ENCODE measurements at regions not wholly inside any gene's neighbourhood (a gene's known extent, or its start where the extent isn't known, plus 50 kb on each side); places are given as distances from the start of the nearest gene placed in this dataset.

GRCh38 chr7:131620673-131621609 lies 64.5 kb upstream of the PODXL start:
- DNase-seq = peak in 1 of 42 donors; percentile 13
- intact Hi-C loops (cut with DNase I) = no loop called here

DNA sequence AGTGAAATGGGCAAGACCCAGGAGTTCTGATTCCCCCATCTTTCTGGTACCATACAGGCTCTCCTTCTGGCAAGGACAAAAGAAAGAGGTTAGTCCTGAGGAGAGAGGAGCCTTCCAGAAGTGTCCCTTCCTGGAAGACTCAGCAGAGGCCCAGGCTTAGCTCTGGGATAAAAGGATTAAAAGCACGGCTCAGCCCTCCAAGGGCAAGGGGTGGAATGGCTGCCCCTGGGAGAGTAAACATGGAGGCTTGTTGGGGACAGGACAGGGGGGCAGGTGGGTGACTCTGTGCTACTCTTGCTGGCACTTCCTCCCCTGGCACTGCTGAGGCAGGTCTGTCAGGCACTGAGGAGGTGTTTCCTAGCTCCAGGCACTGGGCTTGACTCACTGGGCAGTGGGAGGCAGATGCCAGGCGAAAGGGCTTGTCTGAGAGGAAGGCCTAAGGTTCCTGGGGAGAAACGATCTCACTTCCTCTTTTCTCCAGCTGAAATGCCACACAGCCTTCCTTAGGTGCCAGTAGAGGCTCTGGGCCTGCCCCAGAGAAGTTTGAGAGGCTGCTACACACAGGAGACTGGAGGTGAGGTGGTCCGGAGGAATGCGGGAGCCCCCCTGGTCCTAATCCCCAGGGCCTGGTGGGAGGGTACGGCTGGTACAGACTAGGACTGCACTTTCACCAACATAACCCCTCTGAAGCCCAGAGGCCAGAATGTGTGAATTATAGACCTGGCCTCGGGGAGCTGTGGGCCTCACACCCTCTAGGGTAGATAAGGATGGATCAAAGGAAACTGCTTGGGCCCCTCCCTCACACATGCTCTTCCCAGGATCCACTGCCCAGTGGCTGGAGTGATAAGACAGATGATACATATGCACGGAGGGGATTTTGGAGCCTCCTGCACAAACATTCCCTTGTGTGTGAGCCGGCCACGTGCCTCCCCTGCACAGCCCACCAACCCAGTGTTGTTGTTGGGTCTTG lies 63.2 kb upstream of the PODXL start:
- intact Hi-C loops (cut with DNase I) = no loop called here
- no peak for DNase-seq

- DNase-seq = no peak
- intact Hi-C loops (cut with DNase I) = no loop called here
These were observed 62.0 kb upstream of the PODXL start for GRCh38 chr7:131618391-131618790.

DNA sequence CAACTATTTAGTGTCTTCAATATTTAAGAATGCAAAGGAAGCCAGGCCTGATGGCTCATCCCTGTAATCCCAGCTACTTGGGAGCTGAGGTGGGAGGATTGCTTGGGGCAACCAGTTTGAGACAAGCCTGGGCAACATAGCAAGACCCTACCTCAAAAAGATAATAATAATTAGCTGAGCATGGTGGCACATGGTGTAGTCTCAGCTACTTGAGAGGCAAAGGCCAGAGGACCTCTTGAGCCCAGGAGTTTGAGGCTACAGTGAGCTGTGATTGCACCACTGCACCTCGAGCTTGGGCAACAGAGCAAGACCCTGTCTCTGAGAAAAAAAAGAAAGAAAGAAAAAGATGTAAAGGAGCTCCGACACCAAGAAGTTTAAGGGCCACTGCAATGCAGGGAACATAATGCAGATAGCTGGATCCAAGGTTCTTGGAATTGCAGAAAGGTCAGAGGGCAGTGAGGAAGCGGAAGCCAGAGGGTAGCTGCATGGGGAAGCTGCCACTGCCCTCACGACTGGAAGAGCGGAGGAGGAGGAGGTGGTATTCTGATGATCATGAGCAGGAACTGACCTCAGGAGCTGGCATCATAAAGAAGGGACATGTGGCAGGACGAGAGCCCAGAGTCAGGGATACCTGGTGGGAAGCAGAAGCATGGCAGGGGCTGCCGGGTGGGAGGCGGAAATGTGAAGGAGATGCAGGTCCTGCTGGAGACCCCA lies 60.2 kb upstream of the PODXL start:
- intact Hi-C loops (cut with DNase I) = no loop called here
- DNase-seq = no peak

DNA sequence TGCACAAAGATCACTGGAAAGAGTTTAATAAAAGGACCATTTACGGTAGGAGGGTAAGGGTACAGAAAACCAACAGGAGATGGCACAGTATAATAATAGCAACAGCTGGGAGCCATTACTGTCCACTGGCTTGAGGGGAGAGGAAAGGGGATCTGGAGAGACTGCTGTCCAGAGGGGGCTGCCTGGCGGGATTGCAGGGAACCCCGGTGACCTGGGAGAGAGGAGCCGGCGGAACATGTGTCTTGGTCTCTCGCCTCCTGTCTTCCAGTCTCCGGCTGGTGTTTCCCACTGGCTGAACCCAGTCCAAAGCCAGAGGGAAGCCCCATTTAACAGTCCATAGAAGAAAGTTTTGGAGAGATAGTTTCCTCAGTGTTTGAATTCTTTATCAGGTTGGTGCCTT lies 57.5 kb upstream of the PODXL start:
- intact Hi-C loops (cut with DNase I) = no loop called here
- DNase-seq = no peak

DNA sequence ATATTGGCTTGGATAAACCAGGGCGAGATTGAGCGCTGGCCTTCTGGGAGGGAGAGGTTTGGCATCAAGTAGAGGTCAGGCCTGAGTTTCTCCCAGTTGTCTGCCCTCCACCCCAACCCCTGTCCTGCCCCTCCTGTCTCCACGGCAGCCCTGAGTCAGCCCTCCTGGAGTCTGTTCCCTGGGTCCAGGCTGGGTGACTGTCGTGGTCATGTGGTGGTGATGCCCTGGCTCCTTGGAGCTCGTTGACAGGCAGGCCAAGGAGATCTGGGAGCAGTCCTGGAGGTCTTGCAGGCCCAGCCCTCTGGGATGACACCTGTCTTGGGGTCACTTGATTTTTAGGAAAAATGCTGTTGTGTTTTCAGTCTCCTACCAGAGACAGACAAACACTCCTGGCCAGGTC lies 53.6 kb upstream of the PODXL start:
- intact Hi-C loops (cut with DNase I) = no loop called here
- no peak for DNase-seq

DNA sequence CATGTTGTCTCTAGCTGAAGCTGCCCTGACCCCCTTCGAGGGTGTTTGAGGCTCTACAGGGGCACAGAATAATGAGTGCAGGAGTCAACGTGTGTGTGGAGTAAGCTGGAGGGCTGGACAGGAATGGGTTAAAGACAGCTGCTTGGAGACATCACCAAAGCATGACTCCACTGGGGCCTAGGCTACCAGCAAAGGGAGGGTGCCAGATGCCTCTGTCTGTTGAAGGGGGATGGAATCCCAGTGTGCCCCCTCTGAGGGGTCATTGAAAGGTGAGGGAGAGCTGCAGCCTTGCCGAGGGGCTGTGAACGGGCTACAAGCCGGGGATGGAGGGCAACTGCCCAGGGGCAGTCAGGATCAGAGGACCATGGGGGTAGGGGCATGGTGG lies 51.7 kb upstream of the PODXL start:
- peak in 3 of 42 donors; percentile 13 to 22 (median 21) for DNase-seq
- intact Hi-C loops (cut with DNase I) = no loop called here

- intact Hi-C loops (cut with DNase I) = no loop called here
- DNase-seq = peak; percentile 41 to 89 (median 75)
These were observed 51.1 kb upstream of the PODXL start for GRCh38 chr7:131607291-131608115.

- no peak for DNase-seq
These were observed 50.2 kb upstream of the PODXL start for GRCh38 chr7:131606346-131607290.

More at GRCh38 chr7:131606346-131607290, 50.2 kb upstream of the PODXL start:
- intact Hi-C loops (cut with DNase I) = no loop called here
